Uterus (tissue), 2 donors: ENCODE measurements at regions not wholly inside any gene's neighbourhood (a gene's known extent, or its start where the extent isn't known, plus 50 kb on each side); places are given as distances from the start of the nearest gene placed in this dataset.
"Not testable (repeated sequence)": the region's sequence is repeated elsewhere in the genome, so short reads cannot be mapped to it uniquely, and the experiment has no call there.

Experiments used
- POLR2A ChIP-seq, 2 donors: fragments of 450-650 bp; IDR thresholded peaks; one replicate each; pipeline ENCODE4 v1.6.1; 2016; ENCODE audit warnings: antibody characterized with exemption in 2 of 2, mild to moderate bottlenecking in 1 of 2, moderate library complexity in 1 of 2
- TF ChIP-seq, protein P1 (sequence below), 4 experiments: fragments of 200-600 bp in 2 of 4; fragments of 450-650 bp in 2 of 4; sonication (generic) in 2 of 4; IDR thresholded peaks; one replicate each; pipeline ENCODE4 v1.5.1; 2016 to 2019; ENCODE audit warnings: antibody characterized with exemption in 4 of 4, mild to moderate bottlenecking in 2 of 4, moderate library complexity in 1 of 4

DNA sequence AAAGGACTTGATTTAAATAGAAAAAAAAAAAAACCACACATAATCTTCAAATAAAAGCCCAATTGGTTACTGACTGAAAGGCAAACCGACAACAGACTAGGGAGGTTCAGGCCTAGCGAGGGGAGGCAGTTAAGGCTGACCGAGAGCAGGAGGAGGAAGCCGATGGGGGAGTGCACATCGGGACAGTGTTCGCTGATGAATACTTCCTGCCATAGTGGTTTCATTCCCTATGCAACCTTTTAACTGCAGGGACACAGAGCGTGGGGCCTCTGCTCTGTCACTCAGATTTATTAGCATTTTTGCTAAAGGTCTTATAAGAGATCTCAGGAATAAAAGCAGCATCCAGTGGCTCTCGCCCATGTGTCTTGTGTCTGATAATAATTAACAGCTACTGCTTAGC, 343.2 kb upstream of the CHRNA7 start:
- TF ChIP-seq, protein P1, sequence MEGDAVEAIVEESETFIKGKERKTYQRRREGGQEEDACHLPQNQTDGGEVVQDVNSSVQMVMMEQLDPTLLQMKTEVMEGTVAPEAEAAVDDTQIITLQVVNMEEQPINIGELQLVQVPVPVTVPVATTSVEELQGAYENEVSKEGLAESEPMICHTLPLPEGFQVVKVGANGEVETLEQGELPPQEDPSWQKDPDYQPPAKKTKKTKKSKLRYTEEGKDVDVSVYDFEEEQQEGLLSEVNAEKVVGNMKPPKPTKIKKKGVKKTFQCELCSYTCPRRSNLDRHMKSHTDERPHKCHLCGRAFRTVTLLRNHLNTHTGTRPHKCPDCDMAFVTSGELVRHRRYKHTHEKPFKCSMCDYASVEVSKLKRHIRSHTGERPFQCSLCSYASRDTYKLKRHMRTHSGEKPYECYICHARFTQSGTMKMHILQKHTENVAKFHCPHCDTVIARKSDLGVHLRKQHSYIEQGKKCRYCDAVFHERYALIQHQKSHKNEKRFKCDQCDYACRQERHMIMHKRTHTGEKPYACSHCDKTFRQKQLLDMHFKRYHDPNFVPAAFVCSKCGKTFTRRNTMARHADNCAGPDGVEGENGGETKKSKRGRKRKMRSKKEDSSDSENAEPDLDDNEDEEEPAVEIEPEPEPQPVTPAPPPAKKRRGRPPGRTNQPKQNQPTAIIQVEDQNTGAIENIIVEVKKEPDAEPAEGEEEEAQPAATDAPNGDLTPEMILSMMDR (IDR thresholded peaks at IDR 0.05), result not testable (repeated sequence)
- not testable (repeated sequence) for TF ChIP-seq POLR2A (IDR thresholded peaks at IDR 0.05)
